ENCODE measurements at regions not wholly inside any gene's neighbourhood (a gene's known extent, or its start where the extent isn't known, plus 50 kb on each side); places are given as distances from the start of the nearest gene placed in this dataset.

- Histone ChIP-seq H3K9me3 (ENCODE audit: insufficient read depth, low read depth, low read length) (no peaks in the 10 kb centered on the region), H3K27me3 (ENCODE audit: insufficient read depth, low read length) (no peaks in the 10 kb centered on the region), H3K9ac (ENCODE audit: low read depth, low read length) (no peak overlapping the region), H3K27ac (ENCODE audit: low read depth, low read length) (no peak overlapping the region), H3K36me3 (ENCODE audit: insufficient read depth, low read length) (no peaks in the 10 kb centered on the region), H3K4me3 (ENCODE audit: low read length) (no peak overlapping the region), H3K4me1 (ENCODE audit: insufficient read depth, low read length) (peaks cover 15% of the 10 kb centered on the region)
- 96% methylated on average over 8 of the region's 8 CpGs for WGBS
These were observed 298.7 kb upstream of the TENM3 start for GRCh38 chr4:181944527-181944926.

GRCh38 chr4:181946902-181947301 is 296.3 kb upstream of the TENM3 start:
- WGBS: 100% methylated on average over 2 of the region's 4 CpGs
- H3K4me3 ChIP-seq (ENCODE audit: low read length): no peak overlapping the region
- no peaks in the 10 kb centered on the region for H3K36me3 ChIP-seq (ENCODE audit: insufficient read depth, low read length)
- H3K4me1 ChIP-seq (ENCODE audit: insufficient read depth, low read length): peaks cover 15% of the 10 kb centered on the region
- no peaks in the 10 kb centered on the region for H3K27me3 ChIP-seq (ENCODE audit: insufficient read depth, low read length)
- no peak overlapping the region for H3K27ac ChIP-seq (ENCODE audit: low read depth, low read length)
- no peaks in the 10 kb centered on the region for H3K9me3 ChIP-seq (ENCODE audit: insufficient read depth, low read depth, low read length)
- no peak overlapping the region for H3K9ac ChIP-seq (ENCODE audit: low read depth, low read length)

- Histone ChIP-seq H3K4me1 (ENCODE audit: insufficient read depth, low read length) (peaks cover 15% of the 10 kb centered on the region), H3K9ac (ENCODE audit: low read depth, low read length) (no peak overlapping the region), H3K9me3 (ENCODE audit: insufficient read depth, low read depth, low read length) (no peaks in the 10 kb centered on the region), H3K36me3 (ENCODE audit: insufficient read depth, low read length) (no peaks in the 10 kb centered on the region), H3K4me3 (ENCODE audit: low read length) (no peak overlapping the region), H3K27me3 (ENCODE audit: insufficient read depth, low read length) (no peaks in the 10 kb centered on the region), H3K27ac (ENCODE audit: low read depth, low read length) (peak overlapping the region; percentile 84)
- 88% methylated on average over 2 of the region's 3 CpGs for WGBS
These were observed 294.3 kb upstream of the TENM3 start for GRCh38 chr4:181948839-181949382.

- WGBS: 10% methylated on average over 6 of the region's 6 CpGs
- H3K27me3 ChIP-seq (ENCODE audit: insufficient read depth, low read length): no peaks in the 10 kb centered on the region
- peak overlapping the region; percentile 97 for H3K27ac ChIP-seq (ENCODE audit: low read depth, low read length)
- H3K36me3 ChIP-seq (ENCODE audit: insufficient read depth, low read length): no peaks in the 10 kb centered on the region
- H3K4me1 ChIP-seq (ENCODE audit: insufficient read depth, low read length): peaks cover 15% of the 10 kb centered on the region
- H3K9ac ChIP-seq (ENCODE audit: low read depth, low read length): peak overlapping the region; percentile 37; the same call in 1 of the 2 replicates
- no peaks in the 10 kb centered on the region for H3K9me3 ChIP-seq (ENCODE audit: insufficient read depth, low read depth, low read length)
- no peak overlapping the region for H3K4me3 ChIP-seq (ENCODE audit: low read length)
These were observed 293.4 kb upstream of the TENM3 start for GRCh38 chr4:181949704-181950312.

GRCh38 chr4:181950372-181951127 is 292.7 kb upstream of the TENM3 start:
- Histone ChIP-seq H3K9ac (ENCODE audit: low read depth, low read length) (peak overlapping the region; percentile 21; the same call in 1 of the 2 replicates), H3K4me3 (ENCODE audit: low read length) (no peak overlapping the region)
- WGBS: 53% methylated on average over 6 of the region's 6 CpGs

GRCh38 chr4:181951265-181951664 is 291.9 kb upstream of the TENM3 start:
- Histone ChIP-seq H3K27me3 (ENCODE audit: insufficient read depth, low read length) (no peaks in the 10 kb centered on the region), H3K4me1 (ENCODE audit: insufficient read depth, low read length) (peaks cover 15% of the 10 kb centered on the region), H3K27ac (ENCODE audit: low read depth, low read length) (peak overlapping the region; percentile 97; the same call in 1 of the 2 replicates), H3K9me3 (ENCODE audit: insufficient read depth, low read depth, low read length) (no peaks in the 10 kb centered on the region), H3K4me3 (ENCODE audit: low read length) (no peak overlapping the region), H3K9ac (ENCODE audit: low read depth, low read length) (no peak overlapping the region), H3K36me3 (ENCODE audit: insufficient read depth, low read length) (no peaks in the 10 kb centered on the region)
- 95% methylated on average over 3 of the region's 3 CpGs for WGBS

More at GRCh38 chr4:181950372-181951127, 292.7 kb upstream of the TENM3 start:
- Histone ChIP-seq H3K4me1 (ENCODE audit: insufficient read depth, low read length) (peaks cover 15% of the 10 kb centered on the region), H3K27ac (ENCODE audit: low read depth, low read length) (peak overlapping the region; percentile 97), H3K27me3 (ENCODE audit: insufficient read depth, low read length) (no peaks in the 10 kb centered on the region), H3K36me3 (ENCODE audit: insufficient read depth, low read length) (no peaks in the 10 kb centered on the region), H3K9me3 (ENCODE audit: insufficient read depth, low read depth, low read length) (no peaks in the 10 kb centered on the region)

GRCh38 chr4:181952478-181952877 is 290.7 kb upstream of the TENM3 start:
- Histone ChIP-seq H3K9ac (ENCODE audit: low read depth, low read length) (no peak overlapping the region), H3K27me3 (ENCODE audit: insufficient read depth, low read length) (no peaks in the 10 kb centered on the region), H3K27ac (ENCODE audit: low read depth, low read length) (no peak overlapping the region), H3K36me3 (ENCODE audit: insufficient read depth, low read length) (no peaks in the 10 kb centered on the region), H3K9me3 (ENCODE audit: insufficient read depth, low read depth, low read length) (no peaks in the 10 kb centered on the region), H3K4me1 (ENCODE audit: insufficient read depth, low read length) (peaks cover 15% of the 10 kb centered on the region), H3K4me3 (ENCODE audit: low read length) (no peak overlapping the region)
- WGBS: 91% methylated on average over 7 of the region's 7 CpGs

- no peaks in the 10 kb centered on the region for H3K36me3 ChIP-seq (ENCODE audit: insufficient read depth, low read length)
- no peak overlapping the region for H3K9ac ChIP-seq (ENCODE audit: low read depth, low read length)
- 91% methylated on average over 2 of the region's 3 CpGs for WGBS
- H3K9me3 ChIP-seq (ENCODE audit: insufficient read depth, low read depth, low read length): no peaks in the 10 kb centered on the region
- H3K27me3 ChIP-seq (ENCODE audit: insufficient read depth, low read length): no peaks in the 10 kb centered on the region
- peaks cover 11% of the 10 kb centered on the region for H3K4me1 ChIP-seq (ENCODE audit: insufficient read depth, low read length)
- H3K27ac ChIP-seq (ENCODE audit: low read depth, low read length): no peak overlapping the region
- no peak overlapping the region for H3K4me3 ChIP-seq (ENCODE audit: low read length)
These were observed 286.7 kb upstream of the TENM3 start for GRCh38 chr4:181956512-181956911.

GRCh38 chr4:181957088-181957487 is 286.1 kb upstream of the TENM3 start:
- H3K27ac ChIP-seq (ENCODE audit: low read depth, low read length): no peak overlapping the region
- no peak overlapping the region for H3K4me3 ChIP-seq (ENCODE audit: low read length)
- H3K27me3 ChIP-seq (ENCODE audit: insufficient read depth, low read length): no peaks in the 10 kb centered on the region
- no peaks in the 10 kb centered on the region for H3K9me3 ChIP-seq (ENCODE audit: insufficient read depth, low read depth, low read length)
- no peak overlapping the region for H3K9ac ChIP-seq (ENCODE audit: low read depth, low read length)
- H3K36me3 ChIP-seq (ENCODE audit: insufficient read depth, low read length): no peaks in the 10 kb centered on the region
- WGBS: 94% methylated on average over 8 of the region's 8 CpGs
- peaks cover 14% of the 10 kb centered on the region for H3K4me1 ChIP-seq (ENCODE audit: insufficient read depth, low read length)

GRCh38 chr4:181958446-181958845 is 284.8 kb upstream of the TENM3 start:
- no peaks in the 10 kb centered on the region for H3K9me3 ChIP-seq (ENCODE audit: insufficient read depth, low read depth, low read length)
- no peak overlapping the region for H3K27ac ChIP-seq (ENCODE audit: low read depth, low read length)
- H3K4me3 ChIP-seq (ENCODE audit: low read length): no peak overlapping the region
- no peaks in the 10 kb centered on the region for H3K36me3 ChIP-seq (ENCODE audit: insufficient read depth, low read length)
- no peak overlapping the region for H3K9ac ChIP-seq (ENCODE audit: low read depth, low read length)
- no peaks in the 10 kb centered on the region for H3K27me3 ChIP-seq (ENCODE audit: insufficient read depth, low read length)
- 78% methylated on average over 1 of the region's 2 CpGs for WGBS
- peaks cover 15% of the 10 kb centered on the region for H3K4me1 ChIP-seq (ENCODE audit: insufficient read depth, low read length)

- 70% methylated on average over 2 of the region's 3 CpGs for WGBS
- no peaks in the 10 kb centered on the region for H3K36me3 ChIP-seq (ENCODE audit: insufficient read depth, low read length)
- H3K4me1 ChIP-seq (ENCODE audit: insufficient read depth, low read length): peaks cover 15% of the 10 kb centered on the region
- H3K9me3 ChIP-seq (ENCODE audit: insufficient read depth, low read depth, low read length): no peaks in the 10 kb centered on the region
- H3K27ac ChIP-seq (ENCODE audit: low read depth, low read length): no peak overlapping the region
- no peak overlapping the region for H3K4me3 ChIP-seq (ENCODE audit: low read length)
- no peaks in the 10 kb centered on the region for H3K27me3 ChIP-seq (ENCODE audit: insufficient read depth, low read length)
- H3K9ac ChIP-seq (ENCODE audit: low read depth, low read length): no peak overlapping the region
These were observed 284.1 kb upstream of the TENM3 start for GRCh38 chr4:181959121-181959520.

Data from HUES64 (cell line).